Lower leg skin (tissue), 3 donors: ENCODE measurements at regions not wholly inside any gene's neighbourhood (a gene's known extent, or its start where the extent isn't known, plus 50 kb on each side); places are given as distances from the start of the nearest gene placed in this dataset.

Experiments
- POLR2A ChIP-seq, 2 donors: fragments of 450-650 bp; IDR thresholded peaks; one replicate each; pipeline ENCODE4 v1.6.1; 2016 to 2017; ENCODE audit warnings: antibody characterized with exemption in 2 of 2, mild to moderate bottlenecking in 1 of 2, moderate library complexity in 1 of 2
- TF ChIP-seq, protein P1 (sequence below), 3 donors: fragments of 450-650 bp; IDR thresholded peaks; one replicate each; pipeline ENCODE4 v1.5.1; 2016; ENCODE audit warnings: antibody characterized with exemption in 3 of 3, mild to moderate bottlenecking in 3 of 3, moderate library complexity in 2 of 3

DNA sequence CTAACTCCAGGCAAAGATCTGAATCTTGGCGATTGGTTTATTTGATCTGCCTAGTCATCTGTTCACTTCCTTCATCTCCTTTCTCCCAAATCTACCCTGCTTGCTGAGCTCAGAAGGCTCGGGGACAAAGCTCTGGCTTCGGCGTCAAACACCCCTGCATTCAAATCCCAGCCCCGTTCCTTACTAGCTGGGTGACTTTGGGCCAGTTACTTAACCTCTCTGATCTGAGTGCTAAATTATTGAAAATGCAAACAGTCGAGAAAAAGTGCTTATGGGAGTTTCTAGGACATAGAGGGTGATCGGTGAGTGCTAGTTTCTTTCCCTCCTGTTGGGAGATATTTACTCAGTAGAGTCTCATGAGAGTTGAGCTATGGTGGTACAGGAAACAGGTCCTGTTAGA, 121.2 kb upstream of the RFLNA start:
- TF ChIP-seq, protein P1, sequence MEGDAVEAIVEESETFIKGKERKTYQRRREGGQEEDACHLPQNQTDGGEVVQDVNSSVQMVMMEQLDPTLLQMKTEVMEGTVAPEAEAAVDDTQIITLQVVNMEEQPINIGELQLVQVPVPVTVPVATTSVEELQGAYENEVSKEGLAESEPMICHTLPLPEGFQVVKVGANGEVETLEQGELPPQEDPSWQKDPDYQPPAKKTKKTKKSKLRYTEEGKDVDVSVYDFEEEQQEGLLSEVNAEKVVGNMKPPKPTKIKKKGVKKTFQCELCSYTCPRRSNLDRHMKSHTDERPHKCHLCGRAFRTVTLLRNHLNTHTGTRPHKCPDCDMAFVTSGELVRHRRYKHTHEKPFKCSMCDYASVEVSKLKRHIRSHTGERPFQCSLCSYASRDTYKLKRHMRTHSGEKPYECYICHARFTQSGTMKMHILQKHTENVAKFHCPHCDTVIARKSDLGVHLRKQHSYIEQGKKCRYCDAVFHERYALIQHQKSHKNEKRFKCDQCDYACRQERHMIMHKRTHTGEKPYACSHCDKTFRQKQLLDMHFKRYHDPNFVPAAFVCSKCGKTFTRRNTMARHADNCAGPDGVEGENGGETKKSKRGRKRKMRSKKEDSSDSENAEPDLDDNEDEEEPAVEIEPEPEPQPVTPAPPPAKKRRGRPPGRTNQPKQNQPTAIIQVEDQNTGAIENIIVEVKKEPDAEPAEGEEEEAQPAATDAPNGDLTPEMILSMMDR (IDR thresholded peaks at IDR 0.05) = no peak
- no peak for TF ChIP-seq POLR2A (IDR thresholded peaks at IDR 0.05)
